HK-2 (cell line): ENCODE measurements at regions not wholly inside any gene's neighbourhood (a gene's known extent, or its start where the extent isn't known, plus 50 kb on each side); places are given as distances from the start of the nearest gene placed in this dataset.

Experiments
- DNase-seq: peaks from one replicate; pipeline ENCODE4 v3.0.0-alpha.2; 2018; ENCODE audit not compliant: unreplicated experiment

- DNase-seq, result peak; percentile 59
Measured at GRCh38 chr6:54717849-54718455, 128.6 kb upstream of the FAM83B start.

GRCh38 chr6:54718541-54719023 lies 128.0 kb upstream of the FAM83B start:
- no peak for DNase-seq

DNA sequence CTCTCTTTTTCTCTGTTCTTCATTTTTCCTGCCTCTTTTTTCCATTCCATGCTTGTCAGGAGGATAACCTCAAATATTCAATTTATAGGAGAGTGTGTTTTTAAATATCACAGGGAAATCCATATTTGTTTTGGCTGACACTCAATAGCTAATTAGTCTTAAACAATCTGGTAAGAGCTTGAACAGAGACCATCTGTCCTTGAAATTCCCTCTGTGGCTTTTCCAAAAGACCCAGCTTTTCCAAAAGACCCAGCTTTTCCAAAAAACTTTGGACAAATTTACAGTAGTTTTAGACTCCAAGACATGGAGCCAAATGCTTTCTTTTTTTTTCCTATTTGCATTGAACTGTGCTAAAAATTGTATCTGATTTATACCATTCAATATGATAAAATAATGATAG lies 127.4 kb upstream of the FAM83B start:
- DNase-seq, result no peak

DNA sequence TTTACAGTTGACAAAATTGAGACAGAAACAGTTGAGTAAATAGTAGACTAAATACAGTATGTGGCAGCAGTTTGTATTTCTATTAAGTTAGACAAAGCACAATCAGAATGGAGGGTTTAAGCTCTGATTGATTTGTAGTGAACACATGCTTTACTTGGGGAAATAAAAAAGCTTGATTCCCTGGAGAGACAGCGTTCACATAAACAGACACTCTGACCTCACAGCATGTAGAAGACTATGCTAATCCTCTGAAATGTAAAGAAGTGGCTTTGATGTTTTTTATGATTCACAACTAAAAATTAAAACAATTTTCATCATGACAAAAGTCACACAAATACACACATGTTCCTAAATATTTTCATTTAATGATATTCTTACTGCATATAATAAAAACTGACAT lies 126.9 kb upstream of the FAM83B start:
- DNase-seq, result no peak

GRCh38 chr6:54722328-54722727 lies 124.2 kb upstream of the FAM83B start:
- no peak for DNase-seq

DNA sequence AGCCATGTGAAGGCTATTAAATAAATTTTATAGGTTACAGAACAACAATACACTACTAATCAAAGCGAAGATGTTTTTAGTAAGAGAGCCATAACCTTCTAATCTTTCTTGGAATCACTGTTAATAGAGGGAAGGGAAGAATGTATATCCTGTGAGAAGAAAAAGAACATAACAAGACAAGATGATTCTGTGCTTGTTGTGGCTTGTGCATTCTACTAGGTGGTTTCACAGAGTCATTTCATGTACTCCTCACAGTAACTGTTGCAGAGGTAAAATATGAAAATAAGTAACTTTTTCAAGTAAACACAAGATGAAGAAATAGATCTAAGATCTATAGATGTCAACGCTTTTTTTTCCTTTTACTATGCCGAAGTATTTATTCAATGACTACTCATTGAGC lies 116.9 kb upstream of the FAM83B start:
- DNase-seq, result no peak

GRCh38 chr6:54730767-54731630 lies 115.6 kb upstream of the FAM83B start:
- no peak for DNase-seq

DNA sequence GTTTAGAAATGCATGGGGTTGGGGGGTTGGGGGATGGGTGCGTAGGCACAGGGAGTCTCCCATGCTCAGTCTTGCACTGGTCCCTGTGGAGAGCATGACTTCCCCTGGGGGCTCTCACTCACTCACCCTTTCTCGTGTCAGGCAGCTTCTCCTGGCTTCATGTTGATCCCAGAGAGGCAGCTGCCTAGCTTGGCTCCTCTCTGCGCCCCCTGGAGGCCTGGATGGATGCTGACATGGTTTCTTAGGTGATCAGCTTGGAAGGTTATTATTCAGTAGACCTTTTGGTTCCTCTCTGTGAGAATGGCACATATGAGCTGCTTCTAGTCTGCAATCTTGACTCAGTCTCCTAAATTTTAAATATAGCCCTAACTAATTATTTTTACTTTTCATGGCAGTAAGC lies 109.3 kb upstream of the FAM83B start:
- DNase-seq, result no peak

- no peak for DNase-seq
Measured at GRCh38 chr6:54747955-54748354, 98.6 kb upstream of the FAM83B start.

GRCh38 chr6:54754406-54754805 lies 92.2 kb upstream of the FAM83B start:
- DNase-seq, result no peak

DNA sequence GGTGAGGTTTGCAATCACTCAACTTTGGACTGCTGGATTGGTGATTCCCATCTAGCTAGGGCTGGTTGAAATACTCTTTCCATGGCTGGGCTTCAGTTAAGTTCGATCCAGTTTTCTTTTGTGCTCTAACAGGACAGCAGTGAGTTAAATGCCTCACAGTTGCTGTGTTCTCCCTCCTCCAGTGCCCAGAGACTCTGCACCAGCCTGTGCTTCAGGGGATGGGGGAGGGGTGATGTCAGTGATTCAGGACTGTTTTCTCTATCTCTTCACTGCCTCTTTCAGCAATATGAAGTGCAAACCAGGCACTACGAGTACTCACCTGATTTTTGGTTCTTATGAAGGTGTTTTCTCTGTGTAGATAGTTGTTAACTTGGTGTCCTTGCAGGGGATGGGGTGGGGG lies 88.2 kb upstream of the FAM83B start:
- DNase-seq, result no peak

GRCh38 chr6:54768494-54768893 lies 78.1 kb upstream of the FAM83B start:
- DNase-seq, result no peak

- no peak for DNase-seq
Measured at GRCh38 chr6:54770328-54770727, 76.2 kb upstream of the FAM83B start.

- no peak for DNase-seq
Measured at GRCh38 chr6:54771968-54772367, 74.6 kb upstream of the FAM83B start.

GRCh38 chr6:54772610-54773009 lies 74.0 kb upstream of the FAM83B start:
- DNase-seq, result no peak

DNA sequence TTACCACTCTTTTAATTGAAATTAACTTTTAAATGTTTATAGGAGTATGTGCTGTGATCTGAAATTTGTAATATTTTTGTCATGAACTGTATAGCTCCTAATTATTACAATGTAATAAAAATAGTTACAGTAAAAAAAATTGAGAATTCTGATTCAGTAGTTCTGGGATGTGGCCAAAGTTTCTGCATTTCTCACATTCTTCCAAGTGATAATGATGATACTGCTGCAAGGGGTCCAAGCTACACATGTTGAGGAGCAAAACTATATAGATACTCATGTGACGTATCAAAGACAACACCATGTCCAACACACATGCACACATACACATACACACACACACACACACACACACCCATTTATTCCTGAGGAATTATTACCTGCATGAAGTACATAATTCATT lies 71.0 kb upstream of the FAM83B start:
- DNase-seq, result no peak

DNA sequence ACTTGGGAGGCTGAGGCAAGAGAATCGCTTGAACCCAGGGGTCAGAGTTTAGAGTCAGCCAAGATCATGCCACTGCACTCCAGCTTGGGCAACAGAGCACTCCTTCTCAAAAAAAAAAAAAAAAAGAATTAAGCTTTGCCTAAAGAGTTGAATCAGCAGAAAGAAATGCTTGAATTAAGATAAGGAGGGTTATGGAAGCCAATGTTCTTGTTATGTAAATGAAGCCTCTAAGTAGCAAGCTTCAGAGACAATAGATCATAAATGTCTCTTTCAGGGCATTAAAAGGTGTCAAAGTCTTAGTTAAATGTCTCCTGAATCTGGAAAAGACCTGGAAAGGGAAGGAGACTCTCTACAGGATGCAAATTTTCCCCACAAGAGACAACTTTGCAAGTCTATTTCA lies 69.7 kb upstream of the FAM83B start:
- no peak for DNase-seq

- DNase-seq, result no peak
Measured at GRCh38 chr6:54778731-54779130, 67.8 kb upstream of the FAM83B start.

DNA sequence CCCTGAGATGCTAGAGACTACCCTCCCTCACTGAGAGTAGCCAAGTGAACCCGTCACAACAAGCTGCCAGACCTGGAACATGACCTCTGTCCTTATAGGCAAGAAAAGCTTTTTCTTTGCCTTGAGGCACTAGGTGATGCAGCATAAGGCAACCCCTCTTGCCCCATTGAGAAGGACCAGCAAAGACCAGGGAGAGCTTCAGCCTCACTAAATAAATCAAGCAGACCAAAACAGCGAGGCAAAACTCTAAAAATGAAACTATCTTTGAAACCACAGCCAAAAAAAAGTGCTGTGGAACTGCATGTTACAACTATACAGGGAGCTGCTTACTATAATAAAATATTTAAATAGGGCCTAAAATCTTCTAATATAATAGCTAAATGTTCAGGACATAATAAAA lies 62.6 kb upstream of the FAM83B start:
- DNase-seq, result no peak

DNA sequence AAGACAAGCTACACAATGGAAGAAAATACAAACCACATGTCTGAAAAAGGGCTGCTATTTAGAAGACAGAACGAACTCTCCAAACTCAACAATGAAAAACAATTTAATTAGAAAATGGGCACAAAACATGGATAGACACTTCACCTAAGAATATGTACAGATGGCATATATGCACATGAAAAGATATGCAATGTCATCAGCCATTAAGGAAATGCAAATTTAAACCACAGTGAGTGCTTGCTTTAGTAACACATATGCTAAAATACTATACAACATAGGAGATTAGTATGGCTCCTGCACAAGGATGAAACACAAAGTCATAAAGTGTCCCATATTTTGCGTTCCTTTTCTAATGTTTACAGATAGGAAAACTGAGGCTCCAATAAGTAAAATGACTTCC lies 60.4 kb upstream of the FAM83B start:
- no peak for DNase-seq

DNA sequence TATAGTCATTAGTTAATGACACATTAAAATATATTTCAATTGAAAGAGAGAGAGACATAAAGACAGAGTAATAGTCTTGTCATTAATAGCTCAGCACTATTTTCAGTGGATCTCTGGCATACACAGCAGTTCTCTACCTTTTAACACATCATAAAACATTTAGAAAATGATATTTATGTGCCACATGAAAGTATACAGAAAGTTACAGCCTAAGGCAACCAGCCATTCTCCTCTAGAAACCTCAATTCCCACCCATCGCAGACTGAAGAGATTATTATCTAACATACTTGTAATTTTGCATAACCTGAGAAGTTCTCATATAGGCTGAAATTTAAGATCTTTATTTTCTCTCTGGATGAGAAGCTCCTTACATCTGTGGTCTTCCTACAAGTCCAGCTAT lies 58.7 kb upstream of the FAM83B start:
- DNase-seq, result no peak
